ENCODE measurements at regions not wholly inside any gene's neighbourhood (a gene's known extent, or its start where the extent isn't known, plus 50 kb on each side); places are given as distances from the start of the nearest gene placed in this dataset.

- Histone ChIP-seq H3K27me3 (ENCODE audit: control insufficient read depth, insufficient read depth, low read length) (no peaks in the 10 kb centered on the region), H3K4me3 (ENCODE audit: low read depth, low read length) (no peak overlapping the region), H3K36me3 (ENCODE audit: control insufficient read depth, insufficient read depth, low read length) (no peaks in the 10 kb centered on the region)
- FAIRE-seq (no peak), DNase-seq (ENCODE audit: low read depth) (no peak)
- TF ChIP-seq, protein P1, sequence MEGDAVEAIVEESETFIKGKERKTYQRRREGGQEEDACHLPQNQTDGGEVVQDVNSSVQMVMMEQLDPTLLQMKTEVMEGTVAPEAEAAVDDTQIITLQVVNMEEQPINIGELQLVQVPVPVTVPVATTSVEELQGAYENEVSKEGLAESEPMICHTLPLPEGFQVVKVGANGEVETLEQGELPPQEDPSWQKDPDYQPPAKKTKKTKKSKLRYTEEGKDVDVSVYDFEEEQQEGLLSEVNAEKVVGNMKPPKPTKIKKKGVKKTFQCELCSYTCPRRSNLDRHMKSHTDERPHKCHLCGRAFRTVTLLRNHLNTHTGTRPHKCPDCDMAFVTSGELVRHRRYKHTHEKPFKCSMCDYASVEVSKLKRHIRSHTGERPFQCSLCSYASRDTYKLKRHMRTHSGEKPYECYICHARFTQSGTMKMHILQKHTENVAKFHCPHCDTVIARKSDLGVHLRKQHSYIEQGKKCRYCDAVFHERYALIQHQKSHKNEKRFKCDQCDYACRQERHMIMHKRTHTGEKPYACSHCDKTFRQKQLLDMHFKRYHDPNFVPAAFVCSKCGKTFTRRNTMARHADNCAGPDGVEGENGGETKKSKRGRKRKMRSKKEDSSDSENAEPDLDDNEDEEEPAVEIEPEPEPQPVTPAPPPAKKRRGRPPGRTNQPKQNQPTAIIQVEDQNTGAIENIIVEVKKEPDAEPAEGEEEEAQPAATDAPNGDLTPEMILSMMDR (IDR thresholded peaks at IDR 0.05; ENCODE audit: insufficient read depth, low read length, severe bottlenecking), result no peak
These were observed 138.5 kb upstream of the IRX2 start for GRCh38 chr5:2890011-2890410.

- FAIRE-seq (peak; percentile 99), DNase-seq (ENCODE audit: low read depth) (no peak)
- Histone ChIP-seq H3K27me3 (ENCODE audit: control insufficient read depth, insufficient read depth, low read length) (no peaks in the 10 kb centered on the region), H3K36me3 (ENCODE audit: control insufficient read depth, insufficient read depth, low read length) (no peaks in the 10 kb centered on the region), H3K4me3 (ENCODE audit: low read depth, low read length) (no peak overlapping the region)
- TF ChIP-seq, protein P1 (IDR thresholded peaks at IDR 0.05; ENCODE audit: insufficient read depth, low read length, severe bottlenecking), result no peak
These were observed 137.1 kb upstream of the IRX2 start for GRCh38 chr5:2888520-2889060.

GRCh38 chr5:2887481-2888348 lies 136.2 kb upstream of the IRX2 start:
- TF ChIP-seq, protein P1 (IDR thresholded peaks at IDR 0.05; ENCODE audit: insufficient read depth, low read length, severe bottlenecking), result no peak
- DNase-seq (ENCODE audit: low read depth) (no peak), FAIRE-seq (peak; percentile 62)
- no peaks in the 10 kb centered on the region for H3K27me3 ChIP-seq (ENCODE audit: control insufficient read depth, insufficient read depth, low read length)
- no peaks in the 10 kb centered on the region for H3K36me3 ChIP-seq (ENCODE audit: control insufficient read depth, insufficient read depth, low read length)
- no peak overlapping the region for H3K4me3 ChIP-seq (ENCODE audit: low read depth, low read length)

GRCh38 chr5:2886531-2886930 lies 135.1 kb upstream of the IRX2 start:
- Histone ChIP-seq H3K36me3 (ENCODE audit: control insufficient read depth, insufficient read depth, low read length) (no peaks in the 10 kb centered on the region), H3K27me3 (ENCODE audit: control insufficient read depth, insufficient read depth, low read length) (no peaks in the 10 kb centered on the region), H3K4me3 (ENCODE audit: low read depth, low read length) (no peak overlapping the region)
- DNase-seq (ENCODE audit: low read depth) (no peak), FAIRE-seq (no peak)
- TF ChIP-seq, protein P1 (IDR thresholded peaks at IDR 0.05; ENCODE audit: insufficient read depth, low read length, severe bottlenecking), result no peak

GRCh38 chr5:2883771-2884170 lies 132.3 kb upstream of the IRX2 start:
- Histone ChIP-seq H3K36me3 (ENCODE audit: control insufficient read depth, insufficient read depth, low read length) (no peaks in the 10 kb centered on the region), H3K27me3 (ENCODE audit: control insufficient read depth, insufficient read depth, low read length) (no peaks in the 10 kb centered on the region), H3K4me3 (ENCODE audit: low read depth, low read length) (no peak overlapping the region)
- DNase-seq (ENCODE audit: low read depth), result no peak
- no peak for FAIRE-seq
- TF ChIP-seq, protein P1 (IDR thresholded peaks at IDR 0.05; ENCODE audit: insufficient read depth, low read length, severe bottlenecking), result no peak
